ENCODE measurements at regions not wholly inside any gene's neighbourhood (a gene's known extent, or its start where the extent isn't known, plus 50 kb on each side); places are given as distances from the start of the nearest gene placed in this dataset.

DNA sequence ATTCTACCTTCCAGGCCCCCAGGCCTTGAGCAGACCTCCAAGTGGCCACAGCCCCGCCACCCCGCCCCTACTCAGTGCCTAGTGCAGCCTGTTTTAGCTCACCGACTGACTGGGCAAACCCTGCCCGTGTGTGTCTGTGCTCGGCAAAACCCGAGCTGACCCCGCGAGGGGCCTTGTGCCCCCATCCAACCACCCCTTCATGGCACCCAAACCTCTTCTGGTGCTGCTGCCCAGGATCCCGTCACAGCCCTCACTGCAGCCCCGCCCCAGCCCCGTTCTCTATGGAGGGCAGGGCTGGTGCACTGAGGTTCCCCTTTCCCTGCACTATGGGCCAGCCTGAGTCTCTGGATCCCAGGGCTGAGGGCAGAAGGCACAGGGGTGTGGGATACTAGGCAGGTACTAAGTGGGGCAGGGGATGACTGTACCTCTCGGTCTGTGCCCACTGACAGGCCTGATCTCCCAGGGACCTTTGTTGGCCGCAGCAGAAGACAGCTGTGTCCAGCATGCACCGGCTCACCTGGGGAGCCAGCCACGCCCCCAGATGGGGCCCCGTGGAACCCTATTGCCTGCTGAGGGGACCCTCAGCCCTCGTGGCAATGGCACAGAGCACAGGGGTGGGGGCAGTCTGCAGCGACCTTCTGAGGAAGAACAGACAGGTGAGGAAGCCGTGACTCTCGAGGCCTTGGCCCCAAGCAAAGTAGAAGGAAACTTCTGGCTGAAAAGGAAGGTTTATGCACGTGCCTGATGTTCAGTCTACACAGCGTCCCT lies 69.9 kb upstream of the OTOS start:
- no peak for DNase-seq

DNA sequence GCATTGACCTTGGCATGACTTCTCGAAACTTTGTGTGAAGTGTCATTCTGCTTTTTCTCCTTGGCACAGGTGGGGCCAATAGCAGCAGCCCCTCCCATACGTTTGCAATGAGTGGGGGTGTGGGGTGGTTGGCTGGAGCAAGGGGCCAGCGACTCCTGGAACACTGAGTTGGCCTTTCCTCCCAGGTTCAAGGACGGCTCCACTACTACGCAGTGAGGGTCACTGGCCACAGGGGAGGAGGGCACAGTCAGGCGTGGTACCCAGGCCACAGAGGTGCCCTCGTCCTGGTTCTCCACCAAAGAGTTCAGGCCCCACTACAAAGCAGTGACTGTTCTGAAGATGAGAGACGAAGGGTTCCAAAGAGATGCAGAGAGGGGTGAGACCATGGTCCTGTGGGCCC lies 70.6 kb upstream of the OTOS start:
- DNase-seq: no peak

DNA sequence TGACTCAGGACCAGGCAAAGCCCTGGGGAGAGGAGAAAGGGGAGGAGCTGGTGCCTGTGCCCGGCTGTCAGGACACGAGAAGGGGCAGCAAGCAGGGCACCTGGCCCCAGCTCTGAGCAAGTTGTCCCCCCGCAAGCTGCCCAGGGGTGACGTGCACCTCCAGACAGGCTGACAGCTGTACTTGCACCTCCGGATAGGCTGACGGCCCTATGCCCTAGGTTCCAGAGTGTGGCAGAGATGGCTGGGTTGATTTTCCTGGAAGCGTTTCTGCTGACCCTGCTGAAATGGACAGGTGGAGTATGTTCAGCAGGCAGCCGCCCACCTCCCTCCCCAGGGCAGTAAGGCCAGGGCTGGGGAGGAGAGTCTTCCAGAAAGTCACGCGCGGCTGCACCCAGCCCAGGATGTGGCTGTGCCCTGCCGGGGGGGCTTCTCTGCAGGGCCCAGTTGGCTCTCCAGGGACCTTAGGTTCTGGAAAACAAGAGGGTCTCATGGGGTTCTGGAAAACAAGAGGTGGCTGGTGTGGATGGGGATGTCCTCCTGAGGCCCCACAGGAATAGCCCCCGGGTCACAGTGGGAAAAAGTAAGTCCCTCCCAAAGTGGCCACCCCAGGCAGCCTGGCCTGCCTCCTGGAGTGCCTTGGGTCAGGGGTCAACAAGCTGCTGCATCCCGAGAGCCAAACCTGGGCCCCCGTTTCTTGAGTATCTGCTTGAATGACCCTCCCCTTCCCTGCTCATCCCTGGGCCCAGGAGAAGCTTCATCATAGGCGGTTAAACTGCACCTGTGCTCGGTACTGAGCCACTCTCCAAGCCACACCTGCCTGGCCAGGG lies 71.4 kb upstream of the OTOS start:
- DNase-seq: no peak

DNA sequence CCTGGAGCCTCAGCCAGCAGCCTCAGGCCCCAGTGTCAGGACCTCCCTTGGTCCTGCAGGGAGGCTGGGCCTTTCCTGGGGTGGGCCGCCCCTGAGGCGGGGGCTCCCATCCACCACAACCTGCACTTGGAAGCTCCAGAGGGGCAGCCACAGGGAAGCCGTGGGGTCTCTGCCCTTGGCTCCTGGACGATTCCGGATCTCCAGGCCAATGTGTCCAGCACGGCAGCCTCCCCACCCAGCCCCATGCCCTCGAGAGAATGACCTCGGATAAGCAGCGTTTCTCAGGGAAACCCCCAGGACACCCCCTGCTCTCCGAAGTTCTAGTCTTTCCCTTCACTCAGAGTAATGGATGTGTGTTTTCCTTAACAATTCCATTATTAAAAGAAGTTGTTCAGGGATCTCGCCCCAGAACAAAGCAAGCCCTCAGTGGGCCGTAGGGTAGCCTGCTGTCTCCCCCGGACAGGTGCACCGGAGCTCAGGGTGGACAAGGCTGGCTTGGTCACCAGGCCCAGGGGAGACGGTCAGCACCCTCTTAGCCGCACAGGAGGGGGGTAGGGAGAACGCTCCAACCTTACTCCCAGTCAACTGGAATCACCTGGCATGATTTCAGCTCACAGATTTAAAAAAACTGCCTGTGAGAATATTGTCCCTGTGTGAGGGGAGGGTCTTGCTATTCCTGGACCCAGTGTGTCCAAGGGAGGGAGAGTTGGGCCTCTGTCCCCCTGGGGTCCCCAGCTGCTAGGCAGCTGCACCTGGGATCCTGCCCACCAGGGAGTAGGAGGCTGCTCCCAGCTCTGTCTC lies 72.2 kb upstream of the OTOS start:
- DNase-seq: no peak

DNA sequence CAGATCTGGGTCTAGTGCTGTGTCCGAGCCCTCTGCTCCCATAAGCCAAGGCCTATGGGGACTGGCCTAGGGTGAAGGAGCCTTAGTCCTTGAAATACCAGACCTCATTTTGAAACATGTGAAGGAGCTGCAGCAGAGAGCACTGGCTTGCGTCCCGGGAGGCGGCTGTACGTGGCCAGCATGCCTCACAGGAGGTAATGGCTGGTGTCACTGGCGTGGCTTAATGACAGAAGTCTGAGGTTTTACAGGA lies 72.7 kb upstream of the OTOS start:
- no peak for DNase-seq

DNA sequence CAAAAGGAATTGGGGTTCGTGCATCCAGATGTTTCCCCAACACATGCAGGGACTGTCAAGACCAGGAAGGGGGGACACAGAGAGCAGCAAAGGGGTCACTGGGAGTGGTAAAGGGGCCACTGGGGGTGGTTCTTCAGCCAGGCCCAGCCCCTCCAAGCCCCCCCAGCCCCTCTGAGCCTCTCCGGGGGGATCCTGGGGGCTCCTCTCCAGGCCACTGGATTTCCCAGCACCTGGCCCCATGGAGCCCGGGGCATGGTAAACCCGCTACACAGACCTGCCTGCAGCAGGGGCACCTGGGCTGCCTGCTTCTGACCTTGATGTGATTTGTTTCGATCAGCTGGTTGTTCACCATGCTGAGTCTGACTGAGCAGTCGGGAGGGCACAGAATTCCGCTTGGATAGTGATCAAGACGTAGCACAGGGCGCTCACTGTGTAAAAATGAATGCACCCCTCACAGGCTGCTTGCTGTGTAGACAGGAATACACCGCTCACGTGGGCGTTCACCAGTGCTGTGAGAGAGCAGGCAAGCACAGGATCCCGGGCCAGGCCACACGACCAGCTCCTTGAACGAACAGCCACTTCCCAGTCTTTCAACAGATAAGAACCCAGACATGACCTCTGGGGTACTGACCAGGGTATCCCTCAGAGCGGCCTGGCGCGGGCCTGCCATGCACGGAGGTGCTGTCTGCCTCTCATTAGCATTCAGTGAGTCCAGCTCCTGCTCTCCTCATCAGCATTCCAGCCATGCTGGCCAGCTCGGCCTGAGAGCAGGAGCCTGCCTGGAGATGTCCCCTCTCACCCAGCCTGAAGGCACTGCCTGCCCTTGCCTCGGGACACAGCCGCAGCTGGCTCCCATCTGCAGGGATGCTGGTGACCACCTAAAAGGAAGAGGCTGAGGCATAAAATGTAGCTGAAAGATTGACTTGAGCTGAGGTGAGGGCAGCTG lies 73.3 kb upstream of the OTOS start:
- DNase-seq: no peak

DNA sequence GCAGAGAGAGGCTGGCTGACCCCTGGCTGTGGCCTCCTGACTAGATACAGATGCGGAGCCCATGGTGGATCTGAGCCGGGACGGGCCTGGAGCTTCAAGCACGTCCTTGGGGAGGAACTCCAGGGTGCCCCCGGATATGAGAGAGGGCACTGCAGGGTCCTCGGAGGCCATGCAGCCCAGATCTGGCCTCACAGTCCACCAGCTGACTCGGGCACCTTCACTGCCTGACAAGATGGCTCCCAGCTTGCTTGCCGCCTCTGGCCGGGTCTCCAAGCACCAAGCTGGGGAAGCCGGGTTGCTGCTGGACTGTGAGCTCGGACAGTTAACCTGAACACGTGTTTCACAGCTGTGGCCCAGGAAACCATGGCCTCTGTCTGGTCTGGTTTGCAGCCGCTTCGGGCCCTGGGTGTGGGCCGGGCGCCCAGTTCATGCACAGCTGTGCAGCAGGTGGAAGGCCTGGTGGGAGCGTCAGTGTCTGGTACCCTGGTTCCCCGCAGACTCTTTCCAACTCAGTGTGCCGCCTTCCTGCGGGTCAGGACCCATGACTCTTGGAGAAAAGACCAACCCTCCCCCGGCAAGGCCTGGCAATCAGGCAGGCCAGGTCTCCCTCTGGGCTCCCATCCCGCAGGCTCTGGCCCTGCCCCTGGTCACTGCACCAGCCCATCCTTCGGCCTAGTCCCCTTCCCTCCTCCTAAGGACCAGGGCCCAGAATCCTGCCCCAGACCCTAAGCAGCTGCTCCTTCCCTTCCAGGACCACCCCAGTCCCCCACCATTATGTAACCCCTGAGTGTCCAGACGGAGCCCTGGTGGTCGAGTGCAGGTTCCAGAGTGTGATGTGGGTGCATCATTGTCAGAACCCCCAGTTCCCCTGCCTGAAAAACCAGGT lies 74.6 kb upstream of the OTOS start:
- DNase-seq: no peak

DNA sequence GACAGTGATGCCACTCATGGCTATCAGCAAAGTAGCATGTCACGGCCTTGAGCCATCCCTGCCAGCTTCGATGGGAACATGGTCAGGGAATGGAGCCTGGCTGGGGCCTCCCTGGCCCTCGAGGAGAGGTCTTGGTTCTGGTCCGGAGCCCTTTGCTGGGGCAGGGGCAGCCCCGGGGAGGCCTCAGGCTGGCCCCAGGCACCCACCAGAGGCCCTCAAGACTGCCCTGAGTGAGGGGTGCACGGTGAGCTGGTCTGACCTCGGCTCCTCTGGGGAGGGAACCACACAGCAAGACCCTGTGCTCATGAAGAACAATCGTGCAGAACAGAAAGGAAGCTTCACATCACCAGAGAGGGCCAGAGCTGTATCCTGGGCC lies 75.2 kb upstream of the OTOS start:
- no peak for DNase-seq

DNA sequence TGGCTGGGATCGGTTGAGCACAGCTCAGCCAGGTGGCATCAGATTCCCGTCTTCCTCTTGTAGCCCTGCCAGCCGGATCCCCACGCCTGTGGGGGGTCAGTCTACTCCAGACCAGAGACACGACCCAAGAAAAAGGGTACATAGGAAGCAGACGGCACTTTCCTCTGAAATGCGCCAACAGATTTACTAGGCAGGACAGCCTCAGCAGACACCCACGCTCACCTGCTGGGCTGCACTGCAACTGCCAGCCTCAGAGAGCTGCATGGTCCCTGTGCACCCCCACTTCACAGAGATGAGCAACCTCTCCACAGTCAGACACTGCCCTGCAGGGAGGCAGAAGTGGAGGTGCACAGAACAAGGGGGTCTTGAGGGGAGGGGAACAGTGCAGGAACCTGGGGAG lies 75.7 kb upstream of the OTOS start:
- no peak for DNase-seq

DNA sequence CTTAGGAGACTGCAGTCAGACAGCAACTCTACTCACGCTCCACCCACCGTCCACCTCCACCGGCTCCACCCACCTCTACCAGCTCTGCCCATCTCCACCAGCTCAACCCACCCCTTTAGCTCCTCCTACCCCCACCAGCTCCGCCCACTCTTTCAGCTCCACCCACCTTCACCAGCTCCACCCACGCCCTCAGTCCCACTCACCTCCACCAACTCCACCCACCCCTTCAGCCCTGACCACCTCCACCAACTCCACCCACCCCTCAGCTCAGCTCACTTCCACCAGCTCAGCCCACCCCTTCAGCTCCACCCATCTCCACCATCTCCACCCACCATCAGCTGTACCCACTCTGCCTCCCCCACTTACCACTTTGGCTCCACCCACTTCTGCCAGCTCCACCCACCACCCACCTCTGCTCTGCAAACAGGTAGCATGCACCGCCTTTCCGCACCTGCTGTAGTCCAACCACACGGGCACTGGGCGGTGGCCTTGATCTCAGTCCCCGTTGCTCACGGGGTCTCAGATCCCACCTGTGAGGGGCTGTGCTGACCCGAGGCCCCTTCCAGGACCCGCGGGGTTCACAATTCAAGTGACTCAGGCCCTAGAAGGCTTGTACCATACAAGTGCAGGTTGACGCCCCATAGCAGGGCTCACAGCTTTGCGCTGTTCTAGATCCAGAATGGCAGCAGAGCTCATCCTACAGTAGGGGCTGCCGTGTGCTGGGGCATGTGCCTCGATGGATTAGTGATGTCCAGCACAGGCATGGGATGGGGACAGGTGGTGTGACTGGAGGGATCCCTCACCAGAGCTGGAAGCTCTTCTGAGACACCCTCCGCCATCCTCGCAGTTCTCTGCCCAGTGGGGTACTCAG lies 77.2 kb upstream of the OTOS start:
- DNase-seq: no peak

DNA sequence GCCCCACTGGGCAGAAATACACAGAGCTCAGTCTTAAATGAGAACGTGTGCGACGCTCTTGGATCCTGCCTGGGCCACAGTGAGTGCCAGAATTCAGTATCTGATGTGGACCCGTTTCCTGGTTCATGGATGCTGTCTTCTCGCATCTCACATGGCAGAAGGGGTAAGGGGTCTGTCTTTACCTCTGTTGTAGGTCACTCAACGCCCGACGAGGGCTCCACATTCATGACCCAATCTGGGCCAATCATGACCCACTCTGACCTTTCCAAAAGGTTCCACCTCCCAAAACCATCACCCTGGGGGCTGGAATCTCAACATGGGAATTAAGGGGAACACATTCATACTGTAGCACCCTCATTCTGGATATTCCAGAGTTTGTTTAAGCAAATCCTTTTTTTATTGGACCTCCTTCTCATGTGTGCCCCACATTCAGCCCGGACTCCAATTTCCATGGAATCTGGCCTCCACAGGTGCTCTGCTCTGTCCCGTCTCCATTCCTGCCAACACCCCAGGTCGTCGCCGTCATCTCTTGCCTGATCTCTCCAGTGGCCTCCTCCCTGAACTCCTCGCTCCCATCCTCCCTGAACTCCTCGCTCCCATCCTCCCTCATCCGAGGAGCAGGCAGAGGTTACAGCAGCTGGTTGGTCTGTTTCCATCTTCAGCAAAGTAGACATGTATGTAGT lies 78.9 kb upstream of the OTOS start:
- DNase-seq: no peak

DNA sequence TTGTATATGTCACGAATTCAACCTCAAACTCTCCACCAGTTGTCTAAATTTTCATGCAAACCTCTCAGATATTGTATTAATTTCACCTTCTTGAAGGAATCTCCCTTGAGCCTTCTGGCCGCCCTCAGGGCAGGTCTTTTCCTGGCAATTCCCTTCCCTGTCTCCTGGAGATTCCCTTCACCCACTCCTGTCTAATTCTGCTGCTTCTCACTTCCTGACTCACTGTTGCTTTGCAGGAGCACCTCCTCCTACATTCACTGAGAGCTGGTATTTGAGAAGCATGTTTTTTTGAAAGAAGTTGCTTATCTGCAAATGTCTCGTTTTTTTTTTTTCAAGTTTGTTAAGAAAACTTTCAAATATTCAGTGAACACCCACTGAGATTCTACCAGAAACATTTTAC lies 79.9 kb upstream of the OTOS start:
- no peak for DNase-seq

DNA sequence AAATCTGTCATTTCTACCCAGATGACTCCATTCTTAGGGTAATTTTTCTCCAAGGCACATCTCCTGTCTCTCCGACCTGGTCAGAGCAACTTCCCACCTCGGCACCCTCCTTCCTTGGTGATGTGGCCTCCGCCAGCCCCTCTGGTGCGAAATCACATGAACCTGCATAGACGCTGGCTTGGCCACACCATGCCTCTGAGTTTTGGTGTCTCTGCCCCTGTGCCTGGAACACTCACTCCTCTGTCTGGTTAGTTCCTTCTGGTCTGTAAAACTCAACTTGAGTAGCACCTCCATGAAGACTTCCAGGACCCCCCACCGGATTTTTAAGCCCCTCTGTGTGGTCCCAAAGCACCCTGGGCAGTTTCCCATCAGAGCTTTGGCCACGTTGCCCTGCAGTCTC lies 83.2 kb upstream of the OTOS start:
- no peak for DNase-seq

DNA sequence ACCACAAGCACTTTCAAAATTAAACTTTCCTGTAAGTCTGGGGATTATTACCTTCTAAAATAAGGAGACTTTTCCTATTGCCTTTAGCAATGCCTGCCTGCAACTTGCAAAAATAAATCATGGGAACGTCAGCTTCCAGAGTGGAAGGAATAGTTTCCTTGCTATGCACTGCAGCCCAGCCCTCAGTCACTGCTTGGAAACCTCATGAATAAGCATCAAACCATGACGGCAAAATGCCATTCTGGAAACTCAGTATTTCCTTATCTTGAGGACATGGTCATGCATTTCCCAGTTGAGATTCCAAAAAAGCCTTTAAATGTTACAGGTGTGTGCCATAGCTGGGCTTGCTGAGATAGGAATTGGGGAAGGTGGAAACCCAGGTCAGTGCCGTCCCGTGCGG lies 84.2 kb upstream of the OTOS start:
- DNase-seq: no peak

DNA sequence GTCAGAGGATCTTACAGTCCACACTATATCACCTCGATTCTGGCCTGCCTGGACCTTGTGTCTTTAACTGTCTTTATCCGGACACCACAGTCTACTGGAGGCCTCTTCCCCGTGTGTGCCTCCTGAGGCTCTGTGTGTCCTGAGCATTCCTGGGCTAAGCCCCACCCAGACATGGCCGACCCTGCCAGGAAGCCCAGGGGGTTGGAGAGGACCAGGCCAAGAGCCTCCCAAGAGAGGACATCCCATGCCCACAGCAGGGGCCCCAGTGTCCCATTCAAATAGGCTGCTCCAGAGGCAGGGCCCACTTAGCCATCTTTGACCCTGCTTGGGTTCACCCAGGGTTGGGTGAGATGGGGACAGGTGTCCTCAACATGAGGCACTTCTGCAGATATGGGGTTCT lies 84.7 kb upstream of the OTOS start:
- DNase-seq: no peak

DNA sequence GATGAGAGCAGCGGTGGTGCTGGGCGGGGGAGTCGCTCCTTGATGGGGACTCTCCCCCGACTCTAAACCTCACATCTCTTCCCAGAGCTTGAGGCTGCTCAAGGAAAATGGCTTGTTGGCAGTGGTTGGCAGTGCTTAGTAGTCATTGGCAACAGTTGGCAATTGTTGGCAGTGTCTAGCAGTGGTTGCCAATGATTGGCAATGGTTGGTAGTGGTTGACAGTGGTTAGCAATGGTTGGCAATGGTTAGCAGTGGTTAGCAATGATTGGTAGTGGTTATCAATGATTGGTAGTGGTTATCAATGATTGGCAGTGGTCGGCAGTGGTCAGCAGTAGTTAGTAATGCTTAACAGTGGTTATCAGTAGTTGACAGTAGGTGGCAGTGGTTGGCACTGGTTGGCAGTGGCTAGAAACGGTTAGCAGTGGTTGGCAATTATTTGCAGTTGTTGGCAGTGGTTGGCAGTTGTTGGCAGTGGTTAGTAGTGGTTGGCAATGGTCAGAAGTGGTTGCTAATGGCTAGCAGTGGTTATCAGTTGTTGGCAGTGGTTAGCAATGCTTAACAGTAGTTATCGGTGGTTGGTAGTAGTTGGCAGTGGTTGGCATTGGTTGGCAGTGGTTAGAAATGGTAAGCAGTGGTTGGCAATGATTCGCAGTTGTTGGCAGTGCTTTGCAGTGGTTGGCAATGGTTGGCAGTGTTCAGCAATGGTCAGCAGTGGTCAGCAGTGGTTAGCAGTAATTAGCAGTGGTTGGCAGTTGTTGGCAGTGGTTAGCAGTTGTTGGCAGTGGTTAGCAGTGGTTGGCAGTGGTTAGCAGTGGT lies 85.4 kb upstream of the OTOS start:
- DNase-seq: no peak

DNA sequence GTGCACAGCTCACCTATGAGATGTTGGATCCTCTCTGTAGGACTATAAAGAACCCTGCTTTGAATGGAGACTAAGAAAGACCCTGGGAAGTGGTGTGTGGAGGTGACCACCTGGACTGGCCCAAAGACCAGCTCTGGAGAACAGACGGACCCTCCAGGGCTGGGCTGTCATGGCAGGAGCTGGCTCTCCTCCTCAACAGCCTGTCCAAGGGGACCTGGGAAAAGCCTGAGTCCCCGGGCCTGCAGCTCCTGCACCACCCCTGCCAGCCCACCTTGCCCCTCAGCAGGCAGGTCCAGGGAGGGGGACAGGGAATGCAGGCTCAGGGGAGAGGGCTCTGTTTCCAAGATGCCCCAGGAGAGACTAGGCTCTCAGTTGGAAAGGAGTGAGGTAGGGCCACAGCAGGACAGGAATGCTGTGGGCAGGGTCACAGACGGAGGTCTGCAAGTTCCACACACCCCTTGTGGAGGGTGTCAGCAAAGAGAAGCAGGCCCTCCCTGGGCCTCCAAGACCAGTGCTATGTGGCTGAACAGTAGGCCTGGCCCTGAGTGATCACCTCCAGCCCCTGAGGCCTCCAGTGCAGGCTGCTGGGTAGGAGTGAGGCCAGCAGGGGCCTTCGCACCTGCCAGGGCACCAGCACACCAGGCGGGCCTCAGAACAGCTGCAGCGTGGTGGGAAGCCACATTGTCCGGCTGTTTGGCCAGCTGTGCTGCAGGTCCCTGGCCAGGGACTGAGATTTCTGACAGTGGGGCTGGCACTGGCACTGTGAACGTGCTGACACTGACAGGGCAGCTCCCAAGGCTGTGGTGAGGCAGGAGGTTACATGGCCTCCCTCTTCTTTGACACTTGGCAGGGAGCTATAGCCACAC lies 86.4 kb upstream of the OTOS start:
- no peak for DNase-seq

All from NCI-H1436 (cell line).